NCI-H2029 (cell line): ENCODE measurements at regions not wholly inside any gene's neighbourhood (a gene's known extent, or its start where the extent isn't known, plus 50 kb on each side); places are given as distances from the start of the nearest gene placed in this dataset.

ENCODE experiments used
- DNase-seq: peaks from one replicate; lab custom pipeline; 2025; lab: John Stamatoyannopoulos, UW

DNA sequence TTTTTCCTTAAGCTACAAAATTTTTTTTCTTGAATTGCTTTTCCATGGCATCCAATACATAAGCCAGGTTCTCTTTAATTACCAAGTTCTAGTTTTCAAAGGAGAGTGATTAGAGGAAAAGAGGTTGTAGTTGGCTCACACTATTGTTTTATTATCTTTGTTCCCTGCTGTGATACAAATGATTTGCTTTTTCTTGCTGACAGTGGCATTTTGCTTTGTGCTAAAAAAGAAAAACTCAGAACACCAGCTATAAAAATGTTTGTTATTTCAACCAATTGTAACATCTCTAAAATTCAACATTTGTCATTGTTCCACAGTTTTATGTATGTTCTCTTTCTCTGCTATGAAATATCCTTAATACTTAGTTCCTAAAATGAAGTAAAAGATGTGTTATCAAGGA, 1817.2 kb downstream of the STIM2 start:
- no peak for DNase-seq

DNA sequence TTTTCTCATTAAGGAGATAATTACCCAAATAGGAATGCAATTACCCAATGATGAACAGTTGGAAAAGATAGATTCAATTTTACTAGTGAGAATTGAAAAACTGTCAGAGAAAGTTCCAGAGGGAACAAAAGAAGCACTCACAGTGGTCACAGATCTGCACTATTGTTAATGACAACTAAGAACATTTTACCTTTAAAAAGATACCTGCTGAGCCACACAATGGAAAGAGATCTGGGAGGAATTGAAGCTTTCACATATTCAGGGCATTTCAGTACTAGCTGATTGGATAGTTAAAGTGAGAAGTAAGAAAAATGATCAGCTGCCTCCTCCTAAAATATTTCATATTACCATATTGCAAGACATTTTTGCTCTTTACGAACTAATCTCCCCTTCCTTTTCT, 1822.2 kb downstream of the STIM2 start:
- DNase-seq, result no peak

DNA sequence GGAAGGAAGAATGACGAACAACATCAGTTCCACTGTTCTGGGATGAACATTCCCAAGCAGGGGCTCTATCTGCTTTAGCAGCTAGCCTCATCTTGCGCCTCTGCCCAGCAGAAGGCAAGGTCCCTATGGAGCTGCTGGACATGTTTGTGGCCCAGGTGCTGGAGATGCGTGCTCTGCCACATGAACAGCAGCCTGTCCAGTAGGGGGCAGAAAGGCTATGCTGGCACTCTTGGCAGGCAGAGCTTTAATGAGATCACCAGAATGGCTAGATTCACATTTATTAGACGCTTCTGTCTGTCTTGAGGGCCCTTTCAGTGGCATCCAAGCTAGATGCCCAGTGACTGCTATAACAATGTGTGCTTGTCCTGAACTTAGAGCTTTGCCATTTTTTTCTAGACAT, 1826.0 kb downstream of the STIM2 start:
- DNase-seq, result peak; percentile 4

DNA sequence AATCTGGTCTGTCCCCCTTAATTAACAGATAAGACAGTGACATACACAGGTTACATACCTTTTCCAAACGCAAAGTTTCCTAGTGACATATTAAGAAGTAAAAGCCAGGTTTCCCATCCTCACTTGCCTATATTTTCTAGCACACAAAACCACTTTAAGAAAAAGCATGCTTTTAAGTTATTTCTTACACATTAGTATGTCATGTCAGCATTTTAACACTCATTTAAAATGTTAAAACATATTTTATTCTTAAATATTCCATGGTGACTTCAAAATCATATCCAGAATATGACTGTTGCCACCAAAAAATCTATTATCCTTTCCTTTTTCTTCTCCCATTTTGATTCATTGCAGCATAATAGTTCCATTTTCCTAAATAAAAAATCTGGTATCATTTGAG, 1830.2 kb downstream of the STIM2 start:
- no peak for DNase-seq

DNA sequence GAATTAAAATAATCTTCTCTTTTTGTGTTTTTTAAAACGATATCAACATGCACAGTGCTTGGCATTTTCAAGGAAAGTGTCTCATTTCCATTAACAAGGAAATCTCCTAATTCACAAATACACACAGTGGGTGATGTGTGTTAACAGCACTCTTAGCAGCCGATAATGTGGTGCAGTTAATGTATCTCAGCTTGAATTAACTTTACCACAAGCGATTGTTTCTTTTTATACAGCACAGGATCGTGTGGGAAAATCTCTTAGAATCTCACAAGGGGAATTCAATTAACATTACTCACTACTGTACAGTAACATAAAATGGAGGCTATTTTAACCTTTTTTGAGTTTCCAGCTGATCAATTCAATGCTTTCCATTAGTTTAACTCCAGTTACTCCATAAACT, 1841.9 kb downstream of the STIM2 start:
- DNase-seq, result no peak

DNA sequence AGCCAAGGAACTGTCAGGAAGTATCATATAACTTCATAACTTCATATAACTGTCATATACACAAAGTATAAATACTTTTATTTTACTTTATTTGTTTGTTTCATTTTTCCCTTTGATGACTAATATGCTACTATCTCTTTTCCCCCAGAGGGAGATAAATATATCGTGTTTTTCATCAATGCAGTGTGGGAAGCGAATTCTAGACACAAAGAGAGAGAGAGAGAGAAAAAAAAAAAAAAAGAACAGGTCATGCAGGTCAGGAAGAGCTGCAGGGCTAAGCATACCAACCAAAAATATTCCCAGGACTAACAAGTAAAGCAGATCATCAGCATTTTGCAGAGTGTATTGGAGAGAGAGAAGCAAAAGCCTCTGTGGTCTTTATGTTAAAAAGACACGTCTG, 1849.2 kb downstream of the STIM2 start:
- no peak for DNase-seq

DNA sequence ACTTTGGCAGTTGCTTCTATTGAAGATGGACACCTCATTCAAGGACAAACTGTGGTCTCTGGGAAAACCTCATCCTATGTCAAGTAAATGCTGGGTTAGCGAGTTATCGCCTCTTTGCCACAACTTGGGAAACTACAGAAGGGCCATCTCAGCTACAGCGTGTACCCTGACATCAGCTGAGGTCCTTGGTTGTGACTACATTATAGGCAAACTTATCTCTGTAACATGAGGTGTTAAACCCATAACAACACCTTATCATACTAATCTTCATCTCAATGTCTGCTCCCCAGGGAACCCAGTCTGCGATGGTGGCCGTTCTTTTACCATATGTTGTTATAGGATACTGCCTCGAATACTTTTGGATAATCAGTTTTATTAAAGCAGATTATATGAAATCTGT, 1862.7 kb downstream of the STIM2 start:
- DNase-seq, result no peak

DNA sequence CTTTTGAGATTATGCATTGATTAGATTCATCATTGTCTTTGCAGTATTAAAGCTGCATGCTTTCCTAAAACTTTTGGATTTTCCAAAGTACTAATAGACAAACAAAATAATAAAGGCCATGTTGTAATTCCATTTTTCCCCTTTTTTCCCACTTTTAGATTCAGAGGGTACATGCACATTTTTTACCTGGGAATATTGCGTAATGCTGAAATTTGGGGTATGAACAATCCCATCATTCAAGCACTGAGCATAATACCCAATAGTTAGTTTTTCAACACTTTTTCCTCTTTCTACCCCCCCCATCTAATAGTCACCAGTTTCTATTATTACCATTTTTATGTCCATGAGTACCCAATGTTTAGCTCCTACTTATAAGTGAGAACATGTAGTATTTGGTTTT, 1863.6 kb downstream of the STIM2 start:
- no peak for DNase-seq

DNA sequence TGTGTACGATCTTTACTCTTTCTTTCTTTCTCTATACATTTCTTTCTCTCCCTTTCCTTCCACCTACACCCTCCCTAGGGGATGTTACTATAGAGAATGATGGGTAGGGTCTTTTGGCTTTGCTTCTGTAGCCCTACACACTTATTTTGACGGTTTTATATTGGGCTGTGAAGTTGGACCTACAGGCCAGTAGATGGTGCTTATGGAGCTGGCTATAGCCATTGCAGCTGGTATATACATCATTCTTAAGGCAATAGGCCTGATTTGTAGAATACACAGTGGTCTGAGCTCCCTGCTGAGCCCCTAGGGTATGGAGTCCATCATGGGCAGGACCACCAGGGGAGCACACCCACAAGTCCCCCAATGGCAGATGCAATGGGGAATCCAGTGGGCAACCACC, 1869.7 kb downstream of the STIM2 start:
- DNase-seq, result no peak

DNA sequence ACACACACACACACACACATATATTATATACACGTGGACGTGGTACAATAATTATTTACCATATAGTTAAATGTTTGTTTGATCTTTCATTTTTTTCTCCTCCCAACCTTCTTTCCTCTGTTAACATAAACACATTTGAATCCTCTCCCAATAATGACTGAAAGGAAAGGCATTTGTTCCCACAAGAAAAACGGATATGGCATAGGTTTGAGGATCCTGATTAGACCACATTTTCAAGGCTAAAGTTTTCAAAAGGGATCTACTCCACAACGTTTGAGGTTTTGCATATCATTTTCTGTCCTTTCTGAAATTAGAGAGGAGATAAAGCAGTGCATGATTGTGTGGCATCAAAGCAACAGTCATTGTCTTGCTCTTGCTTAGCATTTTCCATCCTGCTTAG, 1883.4 kb downstream of the STIM2 start:
- DNase-seq, result no peak

DNA sequence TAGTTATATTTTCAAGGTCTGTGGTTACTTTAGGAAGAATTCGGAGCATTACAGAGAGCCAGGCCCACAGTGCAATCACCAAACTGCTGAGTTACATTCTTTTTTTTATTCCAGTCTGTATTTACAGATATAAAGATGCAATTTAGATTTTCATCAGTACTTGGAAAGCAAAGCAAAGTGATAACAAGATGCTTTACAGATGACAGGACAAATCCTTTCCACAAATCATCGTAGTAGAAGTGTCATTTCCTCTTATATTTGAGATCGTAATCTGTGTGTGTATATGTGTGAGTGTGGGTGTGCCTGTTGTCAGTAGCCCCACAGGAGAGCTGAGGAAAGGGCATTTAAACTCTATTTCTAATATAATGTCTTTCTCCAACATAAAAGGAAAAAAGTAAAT, 1893.7 kb downstream of the STIM2 start:
- DNase-seq, result no peak

DNA sequence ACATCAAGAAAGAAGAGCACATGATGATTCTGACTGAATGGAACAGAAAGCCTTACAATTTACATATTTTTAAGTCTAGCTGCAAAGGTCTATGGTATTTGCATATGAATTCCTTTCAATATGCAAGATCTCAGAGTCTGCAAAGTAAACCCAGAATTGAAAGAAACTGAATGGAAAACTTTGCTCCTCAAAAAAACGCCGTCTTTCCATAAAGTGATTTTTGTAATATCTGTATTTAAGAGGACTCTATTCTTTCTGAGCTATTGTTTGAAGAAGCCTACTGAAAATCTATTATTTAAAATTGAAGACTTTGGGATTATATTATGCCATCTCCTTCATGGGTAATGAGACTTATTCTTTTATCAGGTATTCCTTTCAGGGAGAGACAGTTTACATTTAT, 1894.4 kb downstream of the STIM2 start:
- no peak for DNase-seq

DNA sequence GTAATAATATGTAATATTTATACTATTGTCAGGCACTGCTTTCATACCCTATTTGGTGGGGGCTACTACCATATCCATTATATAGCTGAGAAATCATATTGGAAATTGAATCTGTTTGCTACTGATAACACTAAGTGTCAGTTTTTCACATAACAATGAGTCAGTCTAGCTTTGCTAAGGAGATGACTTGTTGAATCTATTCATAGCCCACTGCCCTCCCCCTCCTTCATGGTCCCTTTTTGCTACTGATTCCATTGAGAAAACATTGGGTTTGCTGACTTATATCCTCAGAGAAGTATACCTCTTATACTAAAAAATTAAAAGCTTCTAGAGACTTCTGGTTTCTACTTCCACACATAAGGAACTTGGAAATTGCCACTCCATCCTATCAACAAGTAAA, 1898.4 kb downstream of the STIM2 start:
- no peak for DNase-seq

DNA sequence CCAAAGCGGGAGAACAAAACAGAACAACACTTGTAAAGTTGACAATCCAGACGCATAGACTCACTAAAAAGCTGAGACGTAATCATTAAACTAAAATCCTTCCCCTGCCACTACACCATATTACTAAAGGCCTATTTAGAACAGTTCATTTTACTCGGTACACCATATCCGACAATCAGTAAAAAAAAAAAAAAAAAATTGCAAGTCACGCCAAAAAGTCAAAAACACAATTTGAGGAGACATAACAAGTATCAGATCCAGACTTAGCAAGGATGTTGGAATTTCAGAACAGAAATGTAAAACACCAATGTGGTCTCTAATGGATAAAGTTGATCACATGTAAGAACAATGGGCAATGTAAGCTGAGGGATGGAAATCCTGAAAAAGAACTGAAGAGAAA, 1899.4 kb downstream of the STIM2 start:
- no peak for DNase-seq

DNA sequence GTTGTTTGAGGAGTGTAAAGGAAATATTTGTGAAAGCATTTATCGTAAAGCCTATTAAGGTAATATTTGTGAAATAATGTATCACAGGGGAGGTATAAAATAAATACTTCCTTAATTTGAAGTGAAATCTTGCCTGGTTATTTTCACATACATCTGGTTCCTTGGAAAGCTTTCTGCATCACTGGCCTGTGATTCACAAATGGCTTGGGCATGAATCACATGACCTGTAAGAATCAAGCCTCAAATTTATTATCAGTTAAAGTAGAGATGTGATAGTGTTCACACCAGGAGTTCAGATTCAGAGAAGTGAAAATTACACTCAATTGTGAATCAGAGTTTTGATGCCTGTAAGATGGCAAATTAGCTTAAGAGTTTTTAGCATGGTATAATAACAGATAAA, 1911.4 kb downstream of the STIM2 start:
- no peak for DNase-seq

DNA sequence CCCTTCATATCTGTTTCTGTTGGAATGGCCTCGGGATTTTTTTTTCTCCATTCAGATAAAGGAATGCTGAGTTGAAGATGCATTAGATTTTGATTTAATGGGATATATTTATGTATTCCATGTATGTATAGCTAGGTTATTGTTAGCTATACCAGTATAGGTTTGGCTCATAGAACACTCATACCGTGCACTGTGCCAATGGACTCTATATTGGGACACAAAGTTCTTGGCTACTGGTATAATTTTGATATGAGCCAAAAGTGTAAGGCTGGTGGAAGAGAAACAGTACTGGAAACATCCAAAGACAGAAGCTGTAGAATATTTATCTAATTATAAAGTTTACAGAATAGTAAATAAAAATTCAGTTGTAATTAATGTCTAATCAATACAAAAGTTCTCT, 1912.1 kb downstream of the STIM2 start:
- DNase-seq, result no peak

DNA sequence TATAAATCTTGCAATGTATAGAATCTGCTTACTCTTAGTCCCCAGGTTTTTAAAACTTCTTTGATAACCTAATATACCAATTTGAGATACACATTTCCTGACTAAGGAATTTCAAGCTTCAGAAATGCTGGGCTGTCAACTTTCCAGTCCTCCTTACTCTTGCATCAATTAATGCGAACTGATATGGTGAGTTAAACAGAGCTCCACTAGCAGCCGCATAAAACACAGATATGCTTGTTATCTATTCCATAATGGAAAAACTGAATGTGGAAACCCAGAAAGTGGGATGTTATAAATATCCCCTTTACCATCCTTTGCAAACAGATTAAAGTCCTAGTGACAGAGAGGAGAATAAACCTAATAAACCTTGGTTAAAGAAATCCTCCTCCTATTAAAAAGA, 1913.7 kb downstream of the STIM2 start:
- no peak for DNase-seq

DNA sequence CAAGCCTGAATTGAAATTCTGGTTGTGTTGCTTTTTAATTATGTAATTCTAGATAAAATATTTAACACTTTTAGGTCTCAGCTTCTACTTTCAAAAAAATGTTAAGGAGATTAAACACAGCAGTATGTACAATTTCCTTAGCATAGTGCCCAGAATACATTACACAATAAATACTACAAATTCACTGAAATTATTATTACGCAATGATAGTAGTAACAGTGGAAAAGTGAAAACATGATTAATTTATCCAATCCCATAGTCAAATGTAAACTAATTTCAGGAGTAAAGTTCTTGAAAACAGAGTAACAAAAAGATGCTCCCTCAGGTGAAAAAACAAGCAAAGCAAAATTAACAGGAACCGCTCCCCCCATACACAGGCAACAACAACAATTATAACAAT, 1915.4 kb downstream of the STIM2 start:
- DNase-seq, result no peak

DNA sequence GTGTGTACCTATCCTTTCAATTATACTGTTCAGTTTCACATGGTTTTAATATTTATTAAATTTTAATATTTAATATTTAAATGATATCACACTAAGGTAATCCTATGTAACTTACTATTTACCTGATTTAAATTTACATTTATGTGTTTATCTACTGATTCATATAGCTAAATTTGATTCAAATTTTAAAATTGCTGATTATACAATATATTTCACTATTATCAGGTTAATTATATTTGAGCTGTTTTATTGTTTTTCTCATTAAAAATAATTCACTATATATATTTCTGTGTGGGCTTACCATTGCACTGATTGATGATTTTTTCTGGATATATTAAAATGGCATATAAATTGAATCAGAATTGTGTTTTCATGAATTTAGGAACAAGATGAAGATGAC, 1923.5 kb downstream of the STIM2 start:
- no peak for DNase-seq

DNA sequence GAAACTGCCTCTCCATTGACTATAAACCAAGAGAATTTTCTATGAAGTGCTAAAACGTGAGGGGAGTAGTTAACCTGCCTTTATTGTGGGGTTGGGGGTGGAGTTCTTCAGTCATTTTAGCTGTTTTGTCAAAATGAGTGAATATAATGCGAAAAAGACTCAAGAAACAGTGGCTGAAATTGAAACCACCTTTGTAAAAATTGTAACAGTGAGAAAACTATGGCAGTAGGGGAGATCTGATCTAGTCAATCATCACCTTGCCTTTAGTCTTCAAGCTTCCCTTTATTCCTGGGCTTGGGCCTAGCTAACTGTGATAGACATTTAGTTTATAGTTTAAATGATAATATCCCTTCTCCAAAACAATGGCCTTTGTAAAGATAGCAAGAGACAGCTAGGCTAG, 1927.3 kb downstream of the STIM2 start:
- no peak for DNase-seq

DNA sequence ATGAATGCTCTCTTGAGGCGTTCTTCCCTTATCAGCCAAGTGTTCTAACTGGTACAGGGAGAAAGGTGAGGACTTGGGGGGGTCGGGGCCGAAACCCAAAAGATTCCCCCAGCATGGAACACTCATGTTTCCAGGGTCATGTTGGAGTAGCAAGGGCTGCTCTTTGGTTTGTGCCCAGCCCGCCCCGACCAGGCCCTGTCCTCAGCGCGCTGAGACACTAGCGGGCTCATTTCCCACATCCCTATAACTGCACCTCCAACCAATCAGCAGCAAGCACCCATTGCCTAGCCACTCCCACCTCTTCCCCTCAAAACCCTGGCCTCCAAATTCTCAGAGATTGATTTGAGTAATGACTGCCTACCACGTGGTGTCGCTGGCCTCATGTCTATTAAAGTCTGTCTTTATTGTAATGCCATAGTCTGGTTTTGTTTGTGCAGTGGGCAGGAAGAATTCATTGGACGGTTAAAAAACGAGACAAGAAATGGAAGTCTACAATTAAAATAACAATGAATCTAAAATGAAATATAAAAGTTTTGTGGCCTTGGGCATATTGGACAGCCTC, 1928.4 kb downstream of the STIM2 start:
- no peak for DNase-seq

DNA sequence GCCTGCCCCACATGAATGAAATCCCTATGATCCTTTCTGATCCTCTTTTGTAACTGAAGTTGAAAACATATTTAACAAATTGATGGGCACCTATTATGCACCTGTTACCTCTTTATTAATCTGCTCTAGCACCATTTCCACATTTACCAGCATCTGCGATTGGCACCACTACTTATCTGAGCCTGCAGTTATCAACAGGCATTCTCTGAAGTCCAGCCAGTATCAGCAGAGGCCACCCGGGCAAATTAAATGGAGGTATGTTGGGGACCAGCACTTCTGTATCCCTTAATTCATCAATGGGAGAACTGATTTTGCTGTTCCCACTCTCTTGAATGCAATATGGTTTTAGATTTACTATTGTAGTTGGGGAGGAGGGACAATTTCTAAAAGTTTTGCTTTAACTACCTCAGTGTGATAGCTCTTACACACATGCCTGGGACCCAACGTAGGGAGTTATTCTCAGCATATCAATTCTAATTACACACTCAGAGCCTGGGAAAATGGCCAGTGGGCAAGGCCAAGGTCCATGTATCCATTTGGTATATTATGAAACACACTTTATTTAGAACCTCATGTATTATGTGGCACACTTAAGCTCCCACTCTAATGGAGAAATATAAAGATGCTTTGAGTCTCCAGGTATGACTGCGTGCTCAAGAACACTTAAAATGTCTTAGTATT, 1927.1 kb upstream of the PCDH7 start:
- no peak for DNase-seq

DNA sequence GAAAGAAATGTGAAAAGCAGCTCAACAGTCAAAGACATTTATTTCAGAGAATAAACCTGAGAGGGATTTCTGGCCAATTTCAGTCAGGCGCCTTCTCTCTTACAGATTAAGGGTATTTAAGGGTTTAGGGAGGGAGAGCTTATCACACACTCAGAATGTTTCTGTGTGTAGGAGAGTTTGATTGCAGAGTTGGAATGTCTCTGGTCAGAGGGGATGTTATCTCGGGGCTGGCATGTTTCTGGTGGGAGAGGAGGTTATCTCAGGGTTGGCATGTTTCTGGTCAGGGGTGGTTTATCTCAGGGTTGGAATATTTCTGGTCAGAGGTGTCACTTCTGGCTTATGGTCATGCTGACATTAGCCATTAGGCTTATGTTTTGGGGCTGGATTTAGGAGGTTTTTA, 1920.5 kb upstream of the PCDH7 start:
- DNase-seq, result no peak

DNA sequence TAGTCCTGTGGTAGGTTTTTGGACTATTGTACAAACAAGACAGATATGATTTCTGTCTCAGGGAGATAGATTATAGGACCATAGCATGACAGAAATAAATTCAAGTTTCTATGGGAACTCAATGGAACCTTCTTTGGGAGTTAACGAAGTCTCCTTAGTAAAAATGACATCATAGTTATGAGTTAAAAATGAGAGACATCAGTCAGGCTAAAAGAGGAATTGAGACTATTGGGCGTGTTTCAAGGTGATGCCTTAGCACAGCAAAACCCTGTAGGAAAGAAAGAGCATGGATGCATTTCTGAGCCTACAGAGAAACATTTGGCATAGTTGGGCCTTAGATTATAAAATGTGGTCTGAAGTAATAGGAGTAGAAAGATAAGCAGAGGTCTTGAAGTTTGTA, 1909.1 kb upstream of the PCDH7 start:
- DNase-seq, result no peak

DNA sequence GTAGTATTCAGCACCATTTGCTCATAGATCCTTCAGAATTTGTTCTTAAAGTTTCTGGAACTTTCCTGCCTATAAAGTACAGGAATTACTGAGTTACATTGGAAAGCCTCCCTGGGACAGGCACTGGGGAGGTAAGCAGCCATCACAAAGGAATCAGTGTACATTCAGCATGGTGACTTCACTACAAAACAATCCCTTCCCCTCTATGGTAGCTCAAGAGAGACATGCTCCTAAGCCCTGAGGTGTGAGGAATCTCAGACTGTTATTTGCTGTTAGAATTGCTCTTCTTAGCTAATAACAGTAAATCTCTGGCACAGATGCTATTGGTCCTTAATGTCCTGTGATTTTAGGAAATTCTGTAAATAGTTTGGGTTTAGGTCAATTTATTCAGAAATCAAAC, 1898.0 kb upstream of the PCDH7 start:
- no peak for DNase-seq
